BJ (cell line): ENCODE measurements at regions not wholly inside any gene's neighbourhood (a gene's known extent, or its start where the extent isn't known, plus 50 kb on each side); places are given as distances from the start of the nearest gene placed in this dataset.

Experiments
- CTCF ChIA-PET: fragments of 350-600 bp; formaldehyde crosslinking; extraction: SDS; loops from one replicate; lab custom pipeline; 2021; ENCODE audit warnings: antibody characterized with exemption, inconsistent platforms; lab: Yijun Ruan, JAX
- POLR2A ChIA-PET: fragments of 300-600 bp; sonication (Branson Sonifier 250); formaldehyde crosslinking; extraction: SDS; loops from one replicate; lab custom pipeline; 2021; ENCODE audit warnings: antibody characterized with exemption; lab: Charles Lee
- DNase-seq: peaks from one replicate; pipeline ENCODE4 v3.0.0-alpha.2; 2011; ENCODE audit warnings: low read depth
- H3K27me3 ChIP-seq: 2 replicates; pipeline ENCODE4 v1.6.0; 2011; ENCODE audit warnings: low read length; ENCODE audit not compliant: control insufficient read depth, insufficient read depth
- H3K36me3 ChIP-seq: 2 replicates; pipeline ENCODE4 v1.5.1; 2011; ENCODE audit warnings: low read length; ENCODE audit not compliant: control insufficient read depth, insufficient read depth
- H3K4me3 ChIP-seq: 2 replicates; pipeline ENCODE4 v1.5.1; 2011; ENCODE audit warnings: low read depth, mild to moderate bottlenecking, control low read depth, low read length
- CTCF ChIP-seq: IDR thresholded peaks from 2 replicates; pipeline ENCODE4 v1.5.1; 2011; ENCODE audit warnings: low read depth, mild to moderate bottlenecking, control low read depth, inconsistent platforms, low read length, moderate library complexity; ENCODE audit not compliant: insufficient read depth

GRCh38 chr11:95562196-95562921 is 227.2 kb downstream of the FAM76B start:
- no peak for TF ChIP-seq CTCF
- Histone ChIP-seq H3K36me3 (no peaks in the 10 kb centered on the region), H3K4me3 (no peak overlapping the region), H3K27me3 (no peaks in the 10 kb centered on the region)
- CTCF ChIA-PET, result interaction anchor here (1.3 kb wide), 1 partner anchor 143 kb away, joined by 4 read pairs; no protein-coding TSS in a partner anchor
- POLR2A ChIA-PET, result interaction anchor here (0.6 kb wide), 1 partner anchor 489 kb away, joined by 3 read pairs; no protein-coding TSS in a partner anchor
- no peak for DNase-seq

GRCh38 chr11:95559899-95560298 is 229.7 kb downstream of the FAM76B start:
- TF ChIP-seq CTCF, result no peak
- CTCF ChIA-PET, result interaction anchor here (1.6 kb wide), 1 partner anchor 145 kb away, joined by 6 read pairs; no protein-coding TSS in a partner anchor
- DNase-seq, result no peak

GRCh38 chr11:95557376-95557775 is 232.2 kb downstream of the FAM76B start:
- ChIA-PET CTCF (interaction anchor here (0.6 to 2.0 kb wide), 4 partner anchors 9 to 148 kb away, joined by 3 to 8 read pairs (median 4); no protein-coding TSS in a partner anchor), POLR2A (no interaction called here)
- Histone ChIP-seq H3K27me3 (no peaks in the 10 kb centered on the region), H3K36me3 (no peaks in the 10 kb centered on the region), H3K4me3 (no peak overlapping the region)
- no peak for TF ChIP-seq CTCF
- no peak for DNase-seq

More at GRCh38 chr11:95559899-95560298, 229.7 kb downstream of the FAM76B start:
- no peaks in the 10 kb centered on the region for H3K27me3 ChIP-seq
- H3K4me3 ChIP-seq, result no peak overlapping the region
- POLR2A ChIA-PET, result no interaction called here
- no peaks in the 10 kb centered on the region for H3K36me3 ChIP-seq

- ChIA-PET CTCF (interaction anchor here (0.6 to 2.0 kb wide), 5 partner anchors 9 to 149 kb away, joined by 3 to 8 read pairs (median 3); no protein-coding TSS in a partner anchor), POLR2A (interaction anchor here (1.0 kb wide), 1 partner anchor 11 kb away, joined by 5 read pairs; no protein-coding TSS in a partner anchor)
Measured at GRCh38 chr11:95556342-95557163, 233.0 kb downstream of the FAM76B start.

More at GRCh38 chr11:95556342-95557163, 233.0 kb downstream of the FAM76B start:
- TF ChIP-seq CTCF, result no peak
- DNase-seq, result peak; percentile 78
- no peaks in the 10 kb centered on the region for H3K36me3 ChIP-seq
- H3K27me3 ChIP-seq, result no peaks in the 10 kb centered on the region
- H3K4me3 ChIP-seq, result no peak overlapping the region
